ENCODE measurements at regions not wholly inside any gene's neighbourhood (a gene's known extent, or its start where the extent isn't known, plus 50 kb on each side); places are given as distances from the start of the nearest gene placed in this dataset.

- TF ChIP-seq CTCF (IDR thresholded peaks at IDR 0.05; ENCODE audit: insufficient read depth, low read length, poor library complexity, severe bottlenecking), result no peak
- TF ChIP-seq EZH2phosphoT487 (conservative IDR thresholded peaks at IDR 0.05; ENCODE audit: low read length), result no peak
These were observed 151.1 kb upstream of the ERCC6L2 start for GRCh38 chr9:95724253-95724991.

Measured in SU-DHL-6 (cell line).